Lower leg skin (tissue), 4 donors: ENCODE measurements at regions not wholly inside any gene's neighbourhood (a gene's known extent, or its start where the extent isn't known, plus 50 kb on each side); places are given as distances from the start of the nearest gene placed in this dataset.
A peak's percentile ranks its signal among the peaks of the same experiment; 100 is the strongest.

ENCODE experiments used
- DNase-seq, 2 donors: peaks; one replicate each; pipeline ENCODE4 v3.0.0-alpha.2; 2019; ENCODE audit warnings: low spot score in 2 of 2
- H3K4me3 ChIP-seq: fragments of 200-600 bp; sonication (generic); 2 replicates; pipeline ENCODE4 v1.5.1; 2017; ENCODE audit warnings: mild to moderate bottlenecking, low read depth; ENCODE audit not compliant: poor library complexity, severe bottlenecking
- POLR2A ChIP-seq, 2 donors: fragments of 450-650 bp; IDR thresholded peaks; one replicate each; pipeline ENCODE4 v1.6.1; 2016 to 2017; ENCODE audit warnings: antibody characterized with exemption in 2 of 2, mild to moderate bottlenecking in 1 of 2, moderate library complexity in 1 of 2
- WGBS, 2 donors: methylation state at CpG; one replicate each; pipeline ENCODE4 v1.1.5; 2018; 5-methylcytosine and 5-hydroxymethylcytosine counted together
- intact Hi-C: fragments of 100-400 bp; cut with DNase I; formaldehyde crosslinking; loops from one replicate; pipeline ENCODE4 v1.15.0; 2023; ENCODE audit warnings: low total_unique reads
- TF ChIP-seq, protein P1 (sequence below), 3 donors: fragments of 450-650 bp; IDR thresholded peaks; one replicate each; pipeline ENCODE4 v1.5.1; 2016; ENCODE audit warnings: antibody characterized with exemption in 3 of 3, mild to moderate bottlenecking in 3 of 3, moderate library complexity in 2 of 3

DNA sequence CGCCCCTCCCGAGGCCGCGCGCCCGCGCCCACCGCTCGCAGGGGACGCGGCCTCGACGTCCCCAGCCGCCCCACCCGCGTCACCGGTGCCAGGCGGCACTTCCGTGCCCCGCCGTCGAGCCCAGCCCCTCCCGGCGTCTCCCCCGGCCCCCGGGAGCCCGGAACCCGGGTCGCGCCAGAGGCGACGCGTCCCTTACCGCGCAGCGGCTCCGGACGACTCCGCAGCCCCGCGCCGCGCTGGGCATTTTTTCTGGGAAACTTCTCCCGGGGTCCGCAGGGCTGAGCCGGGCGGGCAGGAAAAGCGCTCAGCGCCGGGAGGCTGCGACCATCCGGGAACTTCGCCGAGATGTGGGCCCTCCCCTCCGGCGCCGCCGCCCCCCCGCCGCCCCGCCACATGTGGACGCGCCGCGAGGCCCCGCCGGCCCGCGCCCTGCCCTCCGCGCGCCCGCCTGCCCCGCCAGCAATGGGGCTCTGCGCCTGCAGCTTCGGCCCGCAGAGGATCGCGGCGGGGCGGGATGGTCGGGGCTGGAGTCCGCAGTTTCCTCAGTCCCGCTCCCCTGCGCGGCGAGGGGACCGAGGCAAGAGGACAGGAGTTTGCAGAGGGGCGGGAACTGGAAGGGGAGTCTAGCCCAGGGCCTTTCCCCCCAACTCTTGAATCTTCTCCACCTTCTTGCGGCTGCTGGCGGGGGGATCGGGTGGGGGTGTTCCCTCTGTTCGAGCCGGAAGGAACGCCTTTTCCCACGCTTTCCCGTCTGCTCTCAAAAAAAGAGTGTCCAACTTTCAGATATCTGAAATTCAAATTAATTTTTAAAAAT lies 81.5 kb downstream of the CHRNA1 start:
- DNase-seq, result peak; percentile 43 to 94
- H3K4me3 ChIP-seq, result peak overlapping the region; percentile 68
- TF ChIP-seq, protein P1, sequence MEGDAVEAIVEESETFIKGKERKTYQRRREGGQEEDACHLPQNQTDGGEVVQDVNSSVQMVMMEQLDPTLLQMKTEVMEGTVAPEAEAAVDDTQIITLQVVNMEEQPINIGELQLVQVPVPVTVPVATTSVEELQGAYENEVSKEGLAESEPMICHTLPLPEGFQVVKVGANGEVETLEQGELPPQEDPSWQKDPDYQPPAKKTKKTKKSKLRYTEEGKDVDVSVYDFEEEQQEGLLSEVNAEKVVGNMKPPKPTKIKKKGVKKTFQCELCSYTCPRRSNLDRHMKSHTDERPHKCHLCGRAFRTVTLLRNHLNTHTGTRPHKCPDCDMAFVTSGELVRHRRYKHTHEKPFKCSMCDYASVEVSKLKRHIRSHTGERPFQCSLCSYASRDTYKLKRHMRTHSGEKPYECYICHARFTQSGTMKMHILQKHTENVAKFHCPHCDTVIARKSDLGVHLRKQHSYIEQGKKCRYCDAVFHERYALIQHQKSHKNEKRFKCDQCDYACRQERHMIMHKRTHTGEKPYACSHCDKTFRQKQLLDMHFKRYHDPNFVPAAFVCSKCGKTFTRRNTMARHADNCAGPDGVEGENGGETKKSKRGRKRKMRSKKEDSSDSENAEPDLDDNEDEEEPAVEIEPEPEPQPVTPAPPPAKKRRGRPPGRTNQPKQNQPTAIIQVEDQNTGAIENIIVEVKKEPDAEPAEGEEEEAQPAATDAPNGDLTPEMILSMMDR (IDR thresholded peaks at IDR 0.05), result no peak
- no peak for TF ChIP-seq POLR2A (IDR thresholded peaks at IDR 0.05)
- intact Hi-C loops, result no loop called here
- WGBS, 2 donors, result 2% methylated on average over 33 to 37 of the region's 97 CpGs

DNA sequence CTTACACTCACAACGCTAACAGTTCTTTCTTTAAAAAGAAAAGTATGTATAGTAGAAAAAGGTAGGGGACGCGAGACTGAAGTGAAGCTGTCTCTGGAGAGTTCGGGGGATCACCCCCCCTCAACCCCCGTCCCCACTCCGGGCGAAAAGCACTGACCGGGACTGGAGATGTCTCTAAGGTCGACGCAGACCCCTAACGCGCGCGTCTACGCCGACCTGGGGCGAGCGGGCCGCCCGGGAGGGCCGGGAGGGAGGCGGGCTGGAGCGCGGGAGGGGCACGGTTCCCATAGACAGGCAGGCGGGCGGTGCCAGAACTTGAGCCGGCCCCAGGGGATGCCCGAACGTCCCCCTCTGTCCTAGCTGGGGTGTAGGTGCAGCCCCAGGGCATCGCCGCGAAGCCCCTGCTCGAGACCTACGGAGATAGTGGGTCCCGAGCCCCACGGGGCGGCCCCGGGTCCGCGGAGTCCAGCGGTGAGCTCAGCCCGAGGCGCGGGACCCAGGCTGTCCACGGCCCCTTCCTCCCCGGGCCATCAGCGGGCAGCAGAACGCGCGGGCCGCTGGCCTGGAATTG lies 82.2 kb downstream of the CHRNA1 start:
- peak overlapping the region; percentile 68 for H3K4me3 ChIP-seq
- 0 to 1% methylated on average over 18 to 24 of the region's 52 CpGs for WGBS, 2 donors
- intact Hi-C loops, result no loop called here
- TF ChIP-seq, protein P1 (IDR thresholded peaks at IDR 0.05), result no peak
- TF ChIP-seq POLR2A (IDR thresholded peaks at IDR 0.05), result no peak
- DNase-seq, result peak in 1 of 2 donors; percentile 91

DNA sequence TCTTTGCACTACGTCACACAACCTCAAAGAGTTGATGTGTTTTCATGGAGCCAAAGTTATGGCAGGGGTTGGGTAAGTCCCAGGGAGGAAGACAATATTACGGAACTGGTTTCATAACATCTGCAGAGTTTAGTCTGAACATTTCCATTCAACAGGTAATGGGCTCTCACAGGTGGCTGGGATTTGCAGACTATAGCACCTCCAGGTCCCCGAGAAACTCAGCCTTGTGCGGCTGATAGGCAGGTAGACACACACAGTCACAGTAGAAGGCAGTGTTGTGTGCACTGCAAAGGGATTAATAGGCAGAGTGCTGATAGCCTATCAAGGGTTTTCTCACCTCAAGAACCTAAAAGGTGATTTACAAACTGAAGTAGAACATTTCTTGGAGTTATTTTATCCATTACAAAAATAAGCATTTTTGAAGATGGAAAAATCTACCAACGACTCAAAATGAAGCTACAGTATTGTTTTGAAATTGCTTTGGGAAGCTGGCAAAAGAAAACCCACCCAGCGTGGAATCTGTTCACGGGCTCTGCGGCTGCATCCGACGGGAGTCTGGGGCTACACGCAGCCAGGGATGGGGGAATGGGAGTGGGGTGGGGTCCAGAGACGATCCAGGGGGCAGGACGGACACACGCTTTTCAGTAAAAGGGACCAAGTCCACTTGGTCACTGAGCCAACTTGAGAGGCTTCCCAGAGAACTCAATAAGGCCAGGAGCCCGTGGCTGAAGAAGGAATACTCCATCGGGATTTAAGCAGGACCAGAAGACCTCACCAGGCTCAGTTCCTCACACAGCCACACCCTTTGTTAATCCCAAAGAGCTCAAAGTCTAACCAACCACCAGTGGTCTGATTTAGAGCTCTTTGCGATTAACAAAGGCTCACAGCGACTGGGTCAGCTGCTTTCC lies 82.9 kb downstream of the CHRNA1 start:
- intact Hi-C loops, result no loop called here
- WGBS, 2 donors, result 41 to 44% methylated on average over 18 of the region's 18 CpGs
- TF ChIP-seq, protein P1 (IDR thresholded peaks at IDR 0.05), result no peak
- no peak for TF ChIP-seq POLR2A (IDR thresholded peaks at IDR 0.05)

DNA sequence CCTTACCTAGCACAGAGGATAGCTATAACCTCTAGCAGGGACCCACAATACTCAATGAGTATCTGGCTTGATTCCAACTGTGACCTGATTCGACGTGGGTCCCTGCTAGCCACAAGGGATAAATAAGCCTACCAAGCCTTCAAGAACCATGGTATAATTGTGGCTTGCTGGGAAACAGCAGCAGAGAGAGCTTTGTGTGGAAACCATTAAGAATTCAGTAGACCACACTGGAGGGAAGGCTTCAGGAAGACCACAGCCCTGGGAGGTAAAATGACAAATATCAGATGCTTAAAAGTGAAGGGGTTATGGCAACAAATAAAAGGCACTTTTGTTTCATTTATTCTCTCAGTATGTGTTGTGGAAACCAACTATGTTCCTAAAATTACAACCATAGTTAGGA lies 82.6 kb upstream of the WIPF1 start:
- H3K4me3 ChIP-seq, result no peak overlapping the region
- 38 to 42% methylated on average over 2 of the region's 2 CpGs for whole genome bisulfite sequencing, 2 donors
- DNase-seq, result no peak
- TF ChIP-seq POLR2A (IDR thresholded peaks at IDR 0.05), result no peak
- TF ChIP-seq, protein P1 (IDR thresholded peaks at IDR 0.05), result no peak
- intact Hi-C loops, result no loop called here

More for the DNA sequence above, 82.9 kb downstream of the CHRNA1 start:
- DNase-seq, result no peak
- H3K4me3 ChIP-seq, result peak overlapping the region; percentile 68

DNA sequence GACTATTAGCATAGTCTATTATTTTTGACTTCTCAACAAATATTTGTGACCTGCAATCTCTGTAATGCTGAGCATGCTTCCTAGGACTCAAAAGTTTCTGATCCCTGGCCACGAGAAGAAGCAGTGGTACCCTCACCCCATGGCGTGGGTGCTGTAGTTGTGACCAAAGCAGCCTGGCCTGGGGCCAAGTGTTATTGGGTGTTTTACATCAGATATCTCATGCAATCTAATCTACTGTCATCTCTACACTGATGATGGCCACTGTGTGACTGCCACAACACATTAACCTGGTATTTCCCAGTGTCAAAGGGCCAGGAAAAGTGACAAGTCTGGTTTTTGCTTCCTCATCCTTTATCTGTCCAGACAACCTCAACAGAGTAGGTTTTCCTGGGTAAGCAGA lies 80.8 kb upstream of the WIPF1 start:
- intact Hi-C loops, result no loop called here
- TF ChIP-seq, protein P1 (IDR thresholded peaks at IDR 0.05), result no peak
- no peak for TF ChIP-seq POLR2A (IDR thresholded peaks at IDR 0.05)
- H3K4me3 ChIP-seq, result no peak overlapping the region
- DNase-seq, result no peak
- 81 to 89% methylated on average over 2 of the region's 2 CpGs for WGBS, 2 donors
